ENCODE measurements at regions not wholly inside any gene's neighbourhood (a gene's known extent, or its start where the extent isn't known, plus 50 kb on each side); places are given as distances from the start of the nearest gene placed in this dataset.

- TF ChIP-seq CTCF (IDR thresholded peaks at IDR 0.05) (no peak), POLR2A (IDR thresholded peaks at IDR 0.05) (no peak)
Observed at GRCh38 chr10:113244750-113245149, 294.7 kb downstream of the TCF7L2 start.

All from tibial nerve (tissue), 3 donors.